PFSK-1 (cell line): ENCODE measurements at regions not wholly inside any gene's neighbourhood (a gene's known extent, or its start where the extent isn't known, plus 50 kb on each side); places are given as distances from the start of the nearest gene placed in this dataset.

Experiments used
- FOXP2 ChIP-seq: optimal IDR thresholded peaks from 2 replicates; pipeline ENCODE3; 2011; ENCODE audit warnings: borderline replicate concordance, control low read depth, inconsistent platforms; ENCODE audit not compliant: insufficient read depth; ENCODE audit errors: extremely low read length, extremely low read depth
- POLR2AphosphoS5 ChIP-seq: IDR thresholded peaks from 2 replicates; pipeline ENCODE4 v1.6.1; 2012; ENCODE audit warnings: low read depth, mild to moderate bottlenecking, control low read depth, low read length, moderate library complexity
- REST ChIP-seq, 2 experiments: IDR thresholded peaks; 2 replicates each; pipeline versions ENCODE4 v1.6.1 to v1.8.0; 2011 to 2012; ENCODE audit warnings: low read depth in 2 of 2, low read length in 2 of 2, control low read depth in 1 of 2, inconsistent platforms in 1 of 2, mild to moderate bottlenecking in 1 of 2, moderate library complexity in 1 of 2; ENCODE audit not compliant: insufficient read depth in 1 of 2
- SIN3A ChIP-seq: IDR thresholded peaks from 2 replicates; pipeline ENCODE4 v1.6.1; 2012; ENCODE audit warnings: mild to moderate bottlenecking, low read length, moderate library complexity, borderline replicate concordance; ENCODE audit not compliant: insufficient read depth
- TAF1 ChIP-seq: IDR thresholded peaks from 2 replicates; pipeline ENCODE4 v1.6.1; 2012; ENCODE audit warnings: low read length, control low read depth, borderline replicate concordance; ENCODE audit not compliant: insufficient read depth

- TF ChIP-seq REST (IDR thresholded peaks at IDR 0.05; ENCODE audit: insufficient read depth in 1 of 2, low read depth in 2 of 2, low read length in 2 of 2) (no peak), TAF1 (no peak), FOXP2 (no peak), POLR2AphosphoS5 (no peak), SIN3A (no peak)
Observed at GRCh38 chr1:86214605-86215004, 58.0 kb upstream of the COL24A1 start.

- TF ChIP-seq FOXP2 (no peak), SIN3A (no peak), TAF1 (no peak), POLR2AphosphoS5 (no peak), REST (IDR thresholded peaks at IDR 0.05; ENCODE audit: insufficient read depth in 1 of 2, low read depth in 2 of 2, low read length in 2 of 2) (no peak)
Observed at GRCh38 chr1:86209346-86209745, 52.8 kb upstream of the COL24A1 start.

GRCh38 chr1:86207323-86207722 is 50.8 kb upstream of the COL24A1 start:
- TF ChIP-seq REST (IDR thresholded peaks at IDR 0.05; ENCODE audit: insufficient read depth in 1 of 2, low read depth in 2 of 2, low read length in 2 of 2) (no peak), FOXP2 (no peak), POLR2AphosphoS5 (no peak), SIN3A (0 out of 2 replicates have a peak, but pooled peaks have one; percentile 50)
